HCT116 (cell line): ENCODE measurements at regions not wholly inside any gene's neighbourhood (a gene's known extent, or its start where the extent isn't known, plus 50 kb on each side); places are given as distances from the start of the nearest gene placed in this dataset.

Source experiments
- ATAC-seq: fragments of 200-7000 bp; cut with Tn5 transposase; 2 replicates; pipeline ENCODE4 v1.9.1; 2020; ENCODE audit warnings: mild to moderate bottlenecking, moderate library complexity
- BruUV-seq: library from RNA; stranded (reverse); fragments of 400-500 nt; replicated peaks from 2 replicates; lab custom pipeline; 2021; lab: Mats Ljungman, UMichigan
- CTCF ChIA-PET: fragments of 300-600 bp; sonication (Branson Sonifier 250); formaldehyde crosslinking; loops from one replicate; lab custom pipeline; 2021; ENCODE audit warnings: antibody characterized with exemption; lab: Charles Lee
- POLR2A ChIA-PET: fragments of 300-600, 350-600 bp; sonication (Branson Sonifier 250); formaldehyde crosslinking; loops from one replicate; lab custom pipeline; 2021; ENCODE audit warnings: antibody characterized with exemption; lab: Charles Lee
- RAD21 ChIA-PET, 2 experiments: fragments of 300-600 bp; sonication (Branson Sonifier 250); formaldehyde crosslinking; loops; one replicate each; lab custom pipeline; 2023; ENCODE audit warnings: low total read pairs in 2 of 2; ENCODE audit not compliant: uncharacterized antibody in 2 of 2, unreplicated experiment in 2 of 2, low non-redundant PET in 1 of 2; lab: Charles Lee
- DNase-seq: peaks from one replicate; pipeline ENCODE4 v3.0.0-alpha.2; 2010; ENCODE audit warnings: low read depth, low spot score
- H2AFZ ChIP-seq: fragments of 200-600 bp; shearing (Covaris generic), sonication (generic); 2 replicates; pipeline ENCODE4 v1.6.1; 2017; ENCODE audit warnings: low read depth, mixed run types, mixed read lengths, antibody characterized with exemption, low read length; ENCODE audit not compliant: poor library complexity, severe bottlenecking
- H3K27ac ChIP-seq: 2 replicates; pipeline ENCODE4 v1.5.1; 2012; ENCODE audit warnings: low read depth, low read length
- H3K27me3 ChIP-seq: fragments of 200-600 bp; sonication (generic); 2 replicates; pipeline ENCODE4 v1.6.1; 2016; ENCODE audit warnings: mixed run types, low read length, mixed read lengths; ENCODE audit not compliant: insufficient read depth
- H3K36me3 ChIP-seq, 2 experiments: fragments of 200-500 bp in 1 of 2; fragments of 200-600 bp in 1 of 2; sonication (Bioruptor generic) in 1 of 2; sonication (generic) in 1 of 2; 2 replicates each; pipeline versions ENCODE4 v1.5.1 to v1.6.1; 2014 to 2016; ENCODE audit warnings: low read length in 2 of 2, inconsistent platforms in 1 of 2, mixed read lengths in 1 of 2, mixed run types in 1 of 2; ENCODE audit not compliant: insufficient read depth in 2 of 2, control insufficient read depth in 1 of 2
- H3K4me1 ChIP-seq, 2 experiments: fragments of 200-600 bp in 1 of 2; sonication (generic) in 1 of 2; 2 replicates each; pipeline versions ENCODE4 v1.5.1 to v1.6.1; 2012 to 2017; ENCODE audit warnings: low read length in 2 of 2, inconsistent platforms in 1 of 2, mild to moderate bottlenecking in 1 of 2, mixed read lengths in 1 of 2, mixed run types in 1 of 2, moderate library complexity in 1 of 2; ENCODE audit not compliant: insufficient read depth in 2 of 2, control insufficient read depth in 1 of 2
- H3K4me2 ChIP-seq: fragments of 200-600 bp; sonication (generic); 2 replicates; pipeline ENCODE4 v1.6.1; 2017; ENCODE audit warnings: mixed run types, low read length, mixed read lengths
- H3K4me3 ChIP-seq, 2 experiments: fragments of 200-600 bp in 1 of 2; sonication (generic) in 1 of 2; replicated peaks in 1 of 2; 2 replicates each; pipeline ENCODE4 v1.5.1; 2011 to 2016; ENCODE audit warnings: low read length in 2 of 2, control low read depth in 1 of 2, low read depth in 1 of 2, mild to moderate bottlenecking in 1 of 2, mixed read lengths in 1 of 2, mixed run types in 1 of 2
- H3K79me2 ChIP-seq: fragments of 200-600 bp; sonication (generic); 2 replicates; pipeline ENCODE4 v1.6.1; 2017; ENCODE audit warnings: mild to moderate bottlenecking, mixed run types, low read length, moderate library complexity, mixed read lengths; ENCODE audit not compliant: insufficient read depth
- H3K9ac ChIP-seq: fragments of 200-600 bp; sonication (generic); 2 replicates; pipeline ENCODE4 v1.6.1; 2016; ENCODE audit warnings: low read length, mixed read lengths
- H3K9me2 ChIP-seq: fragments of 200-600 bp; sonication (generic), shearing (Covaris generic); 2 replicates; pipeline ENCODE4 v1.6.1; 2017; ENCODE audit warnings: mixed run types, mild to moderate bottlenecking, moderate library complexity; ENCODE audit not compliant: insufficient read depth
- H3K9me3 ChIP-seq, 2 experiments: fragments of 200-500 bp in 1 of 2; fragments of 200-600 bp in 1 of 2; sonication (Bioruptor generic) in 1 of 2; sonication (generic) in 1 of 2; 2 replicates each; pipeline ENCODE4 v1.6.1; 2014 to 2017; ENCODE audit warnings: low read length in 2 of 2, mixed read lengths in 2 of 2, inconsistent platforms in 1 of 2, low read depth in 1 of 2, mild to moderate bottlenecking in 1 of 2, mixed run types in 1 of 2, moderate library complexity in 1 of 2; ENCODE audit not compliant: control insufficient read depth in 1 of 2, insufficient read depth in 1 of 2
- H4K20me1 ChIP-seq: fragments of 200-600 bp; sonication (generic), shearing (Covaris generic); 2 replicates; pipeline ENCODE4 v1.6.1; 2017; ENCODE audit warnings: mixed run types, mild to moderate bottlenecking, moderate library complexity; ENCODE audit not compliant: insufficient read depth
- CBX3 ChIP-seq: IDR thresholded peaks from 2 replicates; pipeline ENCODE4 v1.6.1; 2012; ENCODE audit warnings: low read depth
- CEBPB ChIP-seq: IDR thresholded peaks from 2 replicates; pipeline ENCODE4 v1.6.1; 2012; ENCODE audit warnings: low read depth
- EGR1 ChIP-seq: IDR thresholded peaks from 2 replicates; pipeline ENCODE4 v1.6.1; 2012; ENCODE audit warnings: low read depth
- ELF1 ChIP-seq: IDR thresholded peaks from 2 replicates; pipeline ENCODE4 v1.6.1; 2012; ENCODE audit warnings: low read depth, borderline replicate concordance
- EZH2 ChIP-seq: fragments of 200-600 bp; sonication (generic); IDR thresholded peaks from 2 replicates; pipeline ENCODE4 v1.6.1; 2017; ENCODE audit warnings: antibody characterized with exemption, mixed run types
- EZH2phosphoT487 ChIP-seq: fragments of 200-600 bp; IDR thresholded peaks from 2 replicates; pipeline ENCODE4 v1.6.1; 2018; ENCODE audit warnings: antibody characterized with exemption, borderline replicate concordance
- FOSL1 ChIP-seq: IDR thresholded peaks from 2 replicates; pipeline ENCODE4 v1.6.1; 2012; ENCODE audit warnings: low read depth
- JUND ChIP-seq: IDR thresholded peaks from 2 replicates; pipeline ENCODE4 v1.6.1; 2012
- POLR2A ChIP-seq: IDR thresholded peaks from 2 replicates; pipeline ENCODE4 v1.7.0; 2011; ENCODE audit warnings: borderline replicate concordance; ENCODE audit not compliant: insufficient read depth, insufficient read length; ENCODE audit errors: extremely low read depth
- POLR2AphosphoS5 ChIP-seq: IDR thresholded peaks from 2 replicates; pipeline ENCODE4 v1.6.1; 2011; ENCODE audit warnings: mild to moderate bottlenecking, low read depth, low read length, moderate library complexity
- RAD21 ChIP-seq: IDR thresholded peaks from 2 replicates; pipeline ENCODE4 v1.6.1; 2012; ENCODE audit warnings: low read depth, mild to moderate bottlenecking
- SIN3A ChIP-seq: IDR thresholded peaks from 2 replicates; pipeline ENCODE4 v1.6.1; 2012; ENCODE audit warnings: low read depth
- SP1 ChIP-seq: IDR thresholded peaks from 2 replicates; pipeline ENCODE4 v1.6.1; 2012; ENCODE audit warnings: low read depth
- SRF ChIP-seq: IDR thresholded peaks from 2 replicates; pipeline ENCODE4 v1.6.1; 2012; ENCODE audit warnings: low read depth
- YY1 ChIP-seq: IDR thresholded peaks from 2 replicates; pipeline ENCODE4 v1.6.1; 2011; ENCODE audit warnings: low read length, low read depth, moderate library complexity, mild to moderate bottlenecking; ENCODE audit not compliant: insufficient replicate concordance; ENCODE audit errors: extremely low read depth
- ZFX ChIP-seq: fragments of 450-650 bp; IDR thresholded peaks from 2 replicates; pipeline ENCODE4 v1.6.1; 2017
- intact Hi-C: fragments of 100-400 bp; cut with micrococcal nuclease; formaldehyde crosslinking; loops from 2 replicates; pipeline ENCODE4 v1.10.0; 2022
- TF ChIP-seq, protein P1 (sequence below): IDR thresholded peaks from 2 replicates; pipeline ENCODE4 v1.6.1; 2012
- TF ChIP-seq, protein P2 (sequence below): IDR thresholded peaks from 2 replicates; pipeline ENCODE4 v1.6.1; 2012
- TF ChIP-seq, protein P3 (sequence below), 3 experiments: fragments of 200-600 bp in 1 of 3; sonication (generic) in 1 of 3; IDR thresholded peaks in 2 of 3; conservative IDR thresholded peaks in 1 of 3; 2 replicates each; pipeline ENCODE4 v1.5.1; 2012 to 2017; ENCODE audit warnings: low read depth in 2 of 3, low read length in 2 of 3, antibody characterized with exemption in 1 of 3, borderline replicate concordance in 1 of 3, control low read depth in 1 of 3, mild to moderate bottlenecking in 1 of 3, mixed read lengths in 1 of 3, mixed run types in 1 of 3, moderate library complexity in 1 of 3; ENCODE audit not compliant: insufficient read depth in 1 of 3

DNA sequence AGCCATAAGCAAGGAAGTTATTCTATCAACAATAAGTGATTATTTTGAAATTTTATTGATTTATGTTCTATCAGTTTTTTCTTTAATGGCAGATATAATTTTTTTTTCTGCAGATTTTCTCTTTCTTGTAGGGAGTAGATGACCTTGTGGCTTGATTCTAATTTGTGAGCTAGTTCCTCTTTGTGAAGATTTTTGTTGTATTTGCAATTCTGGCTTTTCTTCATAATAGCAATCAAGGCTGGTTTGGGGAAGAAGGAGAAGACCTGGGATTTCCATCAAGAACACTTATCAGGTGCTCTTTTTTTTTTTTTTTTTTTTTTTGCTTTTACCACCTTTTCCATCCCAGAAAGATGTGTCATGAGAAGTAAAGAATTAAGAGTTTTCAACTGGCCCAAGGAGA, 324.2 kb upstream of the MAN1A1 start:
- Histone ChIP-seq H3K4me1 (no peaks in the 10 kb centered on the region), H3K36me3 (no peaks in the 10 kb centered on the region), H3K9me2 (no peaks in the 10 kb centered on the region), H3K27ac (no peak overlapping the region), H4K20me1 (no peaks in the 10 kb centered on the region), H3K9me3 (no peaks in the 10 kb centered on the region), H3K4me2 (no peak overlapping the region), H2AFZ (no peak overlapping the region), H3K9ac (no peak overlapping the region), H3K4me3 (no peak overlapping the region), H3K79me2 (no peaks in the 10 kb centered on the region), H3K27me3 (no peaks in the 10 kb centered on the region)
- ATAC-seq (no peak), DNase-seq (no peak)
- intact Hi-C loops, result no loop called here
- CTCF ChIA-PET, result no interaction called here
- POLR2A ChIA-PET, result no interaction called here
- no TSS peak for BruUV-seq
- RAD21 ChIA-PET, result no interaction called here
- TF ChIP-seq, protein P1, sequence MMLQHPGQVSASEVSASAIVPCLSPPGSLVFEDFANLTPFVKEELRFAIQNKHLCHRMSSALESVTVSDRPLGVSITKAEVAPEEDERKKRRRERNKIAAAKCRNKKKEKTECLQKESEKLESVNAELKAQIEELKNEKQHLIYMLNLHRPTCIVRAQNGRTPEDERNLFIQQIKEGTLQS, result no peak
- TF ChIP-seq CEBPB (no peak), EZH2phosphoT487 (no peak), SIN3A (no peak), POLR2A (no peak), ZFX (no peak), JUND (no peak), EGR1 (no peak), CBX3 (no peak), FOSL1 (no peak), ELF1 (no peak), POLR2AphosphoS5 (no peak)
- TF ChIP-seq, protein P2, sequence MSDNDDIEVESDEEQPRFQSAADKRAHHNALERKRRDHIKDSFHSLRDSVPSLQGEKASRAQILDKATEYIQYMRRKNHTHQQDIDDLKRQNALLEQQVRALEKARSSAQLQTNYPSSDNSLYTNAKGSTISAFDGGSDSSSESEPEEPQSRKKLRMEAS, result no peak
- TF ChIP-seq, all 23 proteins: peak for 0

DNA sequence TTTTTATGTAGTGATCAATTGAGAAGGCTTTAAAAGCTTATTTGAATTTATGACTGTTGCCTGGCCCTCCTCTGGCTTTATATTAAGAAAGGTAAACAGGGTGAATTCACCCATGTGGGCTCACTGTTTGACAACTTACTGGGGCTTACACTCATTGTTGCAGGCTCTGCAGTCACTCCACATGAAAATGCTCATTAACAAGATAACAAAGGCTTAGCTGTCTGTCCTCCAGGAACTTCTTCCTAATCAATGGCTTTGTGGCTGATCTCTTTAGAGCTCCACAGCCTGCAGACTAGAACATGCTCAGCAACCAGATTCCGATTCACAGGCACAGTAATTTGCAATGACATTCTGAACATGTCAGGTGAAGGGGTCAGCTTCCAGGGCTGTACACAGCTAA, 323.2 kb upstream of the MAN1A1 start:
- DNase-seq, result no peak
- TF ChIP-seq, protein P3, sequence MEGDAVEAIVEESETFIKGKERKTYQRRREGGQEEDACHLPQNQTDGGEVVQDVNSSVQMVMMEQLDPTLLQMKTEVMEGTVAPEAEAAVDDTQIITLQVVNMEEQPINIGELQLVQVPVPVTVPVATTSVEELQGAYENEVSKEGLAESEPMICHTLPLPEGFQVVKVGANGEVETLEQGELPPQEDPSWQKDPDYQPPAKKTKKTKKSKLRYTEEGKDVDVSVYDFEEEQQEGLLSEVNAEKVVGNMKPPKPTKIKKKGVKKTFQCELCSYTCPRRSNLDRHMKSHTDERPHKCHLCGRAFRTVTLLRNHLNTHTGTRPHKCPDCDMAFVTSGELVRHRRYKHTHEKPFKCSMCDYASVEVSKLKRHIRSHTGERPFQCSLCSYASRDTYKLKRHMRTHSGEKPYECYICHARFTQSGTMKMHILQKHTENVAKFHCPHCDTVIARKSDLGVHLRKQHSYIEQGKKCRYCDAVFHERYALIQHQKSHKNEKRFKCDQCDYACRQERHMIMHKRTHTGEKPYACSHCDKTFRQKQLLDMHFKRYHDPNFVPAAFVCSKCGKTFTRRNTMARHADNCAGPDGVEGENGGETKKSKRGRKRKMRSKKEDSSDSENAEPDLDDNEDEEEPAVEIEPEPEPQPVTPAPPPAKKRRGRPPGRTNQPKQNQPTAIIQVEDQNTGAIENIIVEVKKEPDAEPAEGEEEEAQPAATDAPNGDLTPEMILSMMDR (IDR thresholded peaks at IDR 0.05 in 2 of 3, conservative IDR thresholded peaks at IDR 0.05 in 1 of 3; ENCODE audit: borderline replicate concordance in 1 of 3, insufficient read depth in 1 of 3, low read depth in 2 of 3, low read length in 2 of 3), result no peak
- no peak for TF ChIP-seq SIN3A
- no peak for TF ChIP-seq FOSL1
- TF ChIP-seq YY1, result no peak
- no peak for TF ChIP-seq POLR2AphosphoS5
- TF ChIP-seq, protein P2, result no peak
- TF ChIP-seq JUND, result no peak
- TF ChIP-seq EZH2phosphoT487, result no peak
- no peak for TF ChIP-seq SP1
- no peak for TF ChIP-seq POLR2A
- no peak for TF ChIP-seq CEBPB
- no peak for TF ChIP-seq EZH2
- TF ChIP-seq ELF1, result no peak
- no peak for TF ChIP-seq SRF
- TF ChIP-seq CBX3, result no peak
- no peak for TF ChIP-seq RAD21
- Histone ChIP-seq H3K27me3 (no peaks in the 10 kb centered on the region), H3K4me1 (no peaks in the 10 kb centered on the region), H4K20me1 (no peaks in the 10 kb centered on the region), H3K79me2 (no peaks in the 10 kb centered on the region), H3K4me2 (no peak overlapping the region), H3K36me3 (no peaks in the 10 kb centered on the region), H3K9me2 (no peaks in the 10 kb centered on the region), H3K27ac (no peak overlapping the region), H2AFZ (no peak overlapping the region), H3K9me3 (no peaks in the 10 kb centered on the region), H3K9ac (no peak overlapping the region), H3K4me3 (no peak overlapping the region)
- CTCF ChIA-PET, result no interaction called here
- ATAC-seq, result no peak
- RAD21 ChIA-PET, result no interaction called here
- POLR2A ChIA-PET, result no interaction called here
- no TSS peak for BruUV-seq
- intact Hi-C loops, result no loop called here
